ENCODE measurements at regions not wholly inside any gene's neighbourhood (a gene's known extent, or its start where the extent isn't known, plus 50 kb on each side); places are given as distances from the start of the nearest gene placed in this dataset.

DNA sequence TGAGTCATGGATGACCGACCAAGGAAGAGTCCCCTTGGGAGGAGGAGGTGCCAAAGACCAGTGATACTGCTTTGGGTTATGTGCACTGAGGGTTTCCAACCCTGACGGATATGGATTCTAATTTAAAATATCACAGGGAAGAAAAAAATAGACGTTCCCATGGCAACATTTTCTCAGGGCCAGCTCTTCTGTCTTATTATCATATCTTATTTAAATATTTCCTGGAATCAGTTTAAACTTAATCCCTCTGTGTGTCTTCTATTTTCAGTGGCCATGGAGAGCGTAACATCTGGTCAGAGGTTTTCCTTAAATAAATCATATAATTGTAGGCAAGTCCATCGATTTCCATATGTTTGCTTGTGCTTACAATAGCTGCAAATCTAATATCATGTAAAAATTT, 205.4 kb upstream of the FMN2 start:
- TF ChIP-seq, protein P1, sequence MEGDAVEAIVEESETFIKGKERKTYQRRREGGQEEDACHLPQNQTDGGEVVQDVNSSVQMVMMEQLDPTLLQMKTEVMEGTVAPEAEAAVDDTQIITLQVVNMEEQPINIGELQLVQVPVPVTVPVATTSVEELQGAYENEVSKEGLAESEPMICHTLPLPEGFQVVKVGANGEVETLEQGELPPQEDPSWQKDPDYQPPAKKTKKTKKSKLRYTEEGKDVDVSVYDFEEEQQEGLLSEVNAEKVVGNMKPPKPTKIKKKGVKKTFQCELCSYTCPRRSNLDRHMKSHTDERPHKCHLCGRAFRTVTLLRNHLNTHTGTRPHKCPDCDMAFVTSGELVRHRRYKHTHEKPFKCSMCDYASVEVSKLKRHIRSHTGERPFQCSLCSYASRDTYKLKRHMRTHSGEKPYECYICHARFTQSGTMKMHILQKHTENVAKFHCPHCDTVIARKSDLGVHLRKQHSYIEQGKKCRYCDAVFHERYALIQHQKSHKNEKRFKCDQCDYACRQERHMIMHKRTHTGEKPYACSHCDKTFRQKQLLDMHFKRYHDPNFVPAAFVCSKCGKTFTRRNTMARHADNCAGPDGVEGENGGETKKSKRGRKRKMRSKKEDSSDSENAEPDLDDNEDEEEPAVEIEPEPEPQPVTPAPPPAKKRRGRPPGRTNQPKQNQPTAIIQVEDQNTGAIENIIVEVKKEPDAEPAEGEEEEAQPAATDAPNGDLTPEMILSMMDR (IDR thresholded peaks at IDR 0.05) = no peak
- TF ChIP-seq POLR2AphosphoS5 (IDR thresholded peaks at IDR 0.05) = no peak

All from stomach (tissue), 4 donors.